Tibial artery (tissue), 4 donors: ENCODE measurements at regions not wholly inside any gene's neighbourhood (a gene's known extent, or its start where the extent isn't known, plus 50 kb on each side); places are given as distances from the start of the nearest gene placed in this dataset.

Experiments
- DNase-seq, 2 donors: peaks; one replicate each; pipeline ENCODE4 v3.0.0-alpha.2; 2019
- H3K27ac ChIP-seq, 2 donors: fragments of 200-600 bp; sonication (generic) in 1 of 2; 1 replicate in 1 of 2; 2 replicates in 1 of 2; pipeline ENCODE4 v1.5.1; 2018 to 2019; ENCODE audit warnings: mild to moderate bottlenecking in 1 of 2
- H3K27me3 ChIP-seq, 2 donors: fragments of 200-600 bp; sonication (generic) in 1 of 2; one replicate each; pipeline versions ENCODE4 v1.5.1 to v1.6.0; 2016 to 2019
- H3K36me3 ChIP-seq, 3 donors: fragments of 200-600 bp; sonication (generic) in 2 of 3; one replicate each; pipeline ENCODE4 v1.5.1; 2016 to 2019; ENCODE audit warnings: mild to moderate bottlenecking in 2 of 3
- H3K4me1 ChIP-seq, 4 donors: fragments of 200-600 bp; sonication (generic) in 2 of 4; 1 replicate in 3 of 4; 2 replicates in 1 of 4; pipeline ENCODE4 v1.5.1; 2016 to 2019
- H3K4me3 ChIP-seq, 2 donors: fragments of 200-600 bp; sonication (generic) in 1 of 2; 1 replicate in 1 of 2; 2 replicates in 1 of 2; pipeline ENCODE4 v1.5.1; 2018 to 2019; ENCODE audit warnings: mild to moderate bottlenecking in 2 of 2
- H3K9me3 ChIP-seq, 3 donors: fragments of 200-600 bp; sonication (generic) in 1 of 3; one replicate each; pipeline ENCODE4 v1.5.1; 2016 to 2019
- intact Hi-C: fragments of 100-400 bp; cut with DNase I; formaldehyde crosslinking; loops from one replicate; pipeline ENCODE4 v1.15.0; 2023; ENCODE audit warnings: low total_unique reads
- TF ChIP-seq, protein P1 (sequence below), 2 experiments: fragments of 200-600 bp in 1 of 2; fragments of 450-650 bp in 1 of 2; IDR thresholded peaks; one replicate each; pipeline ENCODE4 v1.5.1; 2017 to 2019; ENCODE audit warnings: antibody characterized with exemption in 2 of 2, mild to moderate bottlenecking in 1 of 2, moderate library complexity in 1 of 2

DNA sequence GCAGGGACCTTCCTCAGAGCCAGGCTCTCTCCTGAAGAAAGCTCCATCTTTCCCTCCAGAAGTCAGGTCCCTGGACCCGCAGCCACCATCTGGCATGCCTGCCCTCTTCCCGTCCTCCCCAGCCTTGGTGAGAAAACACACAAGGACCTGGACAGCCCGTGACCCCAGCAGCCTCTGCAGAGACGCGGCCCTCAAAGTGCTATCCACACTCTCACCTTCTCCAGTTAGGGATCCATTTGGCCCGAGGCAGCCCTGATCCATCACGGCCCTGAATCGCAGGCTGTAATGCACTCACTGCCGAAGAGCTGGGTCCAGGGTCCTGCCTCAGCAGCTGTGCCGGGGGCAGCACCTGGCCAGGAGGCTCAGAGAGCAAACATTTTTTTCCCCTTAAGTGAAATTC lies 185.1 kb downstream of the OLFM1 start:
- Histone ChIP-seq H3K27ac (no peak overlapping the region), H3K36me3 (no peaks in the 10 kb centered on the region), H3K27me3 (peaks cover 0 to 94% of the 10 kb centered on the region in 2 donors), H3K4me1 (no peaks in the 10 kb centered on the region), H3K9me3 (no peaks in the 10 kb centered on the region), H3K4me3 (no peak overlapping the region)
- intact Hi-C loops = no loop called here
- TF ChIP-seq, protein P1, sequence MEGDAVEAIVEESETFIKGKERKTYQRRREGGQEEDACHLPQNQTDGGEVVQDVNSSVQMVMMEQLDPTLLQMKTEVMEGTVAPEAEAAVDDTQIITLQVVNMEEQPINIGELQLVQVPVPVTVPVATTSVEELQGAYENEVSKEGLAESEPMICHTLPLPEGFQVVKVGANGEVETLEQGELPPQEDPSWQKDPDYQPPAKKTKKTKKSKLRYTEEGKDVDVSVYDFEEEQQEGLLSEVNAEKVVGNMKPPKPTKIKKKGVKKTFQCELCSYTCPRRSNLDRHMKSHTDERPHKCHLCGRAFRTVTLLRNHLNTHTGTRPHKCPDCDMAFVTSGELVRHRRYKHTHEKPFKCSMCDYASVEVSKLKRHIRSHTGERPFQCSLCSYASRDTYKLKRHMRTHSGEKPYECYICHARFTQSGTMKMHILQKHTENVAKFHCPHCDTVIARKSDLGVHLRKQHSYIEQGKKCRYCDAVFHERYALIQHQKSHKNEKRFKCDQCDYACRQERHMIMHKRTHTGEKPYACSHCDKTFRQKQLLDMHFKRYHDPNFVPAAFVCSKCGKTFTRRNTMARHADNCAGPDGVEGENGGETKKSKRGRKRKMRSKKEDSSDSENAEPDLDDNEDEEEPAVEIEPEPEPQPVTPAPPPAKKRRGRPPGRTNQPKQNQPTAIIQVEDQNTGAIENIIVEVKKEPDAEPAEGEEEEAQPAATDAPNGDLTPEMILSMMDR (IDR thresholded peaks at IDR 0.05) = no peak
- no peak for DNase-seq

DNA sequence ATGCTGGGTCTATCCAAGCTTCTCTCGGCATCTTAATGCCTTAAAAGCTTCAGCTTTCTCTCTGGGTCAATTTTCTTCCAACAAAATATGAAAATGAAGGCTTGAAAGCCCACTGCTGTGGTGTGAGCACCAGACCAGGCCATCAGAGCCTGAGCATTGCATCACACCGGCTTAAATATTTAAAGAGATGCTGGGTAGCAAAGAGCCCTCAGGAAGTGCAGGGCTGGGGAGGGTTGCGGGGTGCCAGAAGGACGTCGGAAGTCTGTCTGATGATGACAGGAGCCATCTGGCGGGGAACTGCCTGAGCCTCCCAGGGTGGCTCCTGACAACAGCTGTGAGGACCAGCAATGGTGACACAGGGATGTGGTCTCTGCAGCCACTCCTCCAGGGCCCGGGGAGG lies 185.5 kb downstream of the OLFM1 start:
- peaks cover 0 to 94% of the 10 kb centered on the region in 2 donors for H3K27me3 ChIP-seq
- intact Hi-C loops = no loop called here
- no peak for DNase-seq

DNA sequence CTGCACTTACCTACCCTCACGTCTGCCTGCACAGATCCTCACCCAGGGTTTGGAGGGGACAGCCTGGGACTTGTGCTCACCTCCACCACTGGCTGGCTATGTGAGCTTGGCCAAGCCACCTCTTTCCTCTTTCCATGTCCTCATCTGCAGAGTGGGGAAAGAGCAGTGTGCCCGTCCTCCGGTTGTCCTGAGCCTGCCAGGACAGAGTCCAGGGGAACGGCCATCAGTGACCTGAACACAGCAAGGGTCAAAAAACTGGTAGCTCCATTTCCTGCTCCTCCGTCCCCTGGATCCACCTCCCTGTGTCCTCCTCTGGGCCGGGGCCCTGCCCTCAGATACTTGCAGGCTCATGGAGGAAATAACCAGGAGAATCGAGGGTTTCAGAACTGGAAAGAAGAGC lies 187.7 kb downstream of the OLFM1 start:
- no peak for DNase-seq
- Histone ChIP-seq H3K27ac (no peak overlapping the region), H3K9me3 (no peaks in the 10 kb centered on the region), H3K4me1 (no peaks in the 10 kb centered on the region), H3K4me3 (no peak overlapping the region), H3K36me3 (no peaks in the 10 kb centered on the region), H3K27me3 (peaks cover 0 to 99% of the 10 kb centered on the region in 2 donors)
- intact Hi-C loops = no loop called here
- TF ChIP-seq, protein P1 (IDR thresholded peaks at IDR 0.05) = no peak

More for the DNA sequence above, 185.5 kb downstream of the OLFM1 start:
- TF ChIP-seq, protein P1 (IDR thresholded peaks at IDR 0.05) = no peak
- H3K27ac ChIP-seq = no peak overlapping the region
- H3K36me3 ChIP-seq = no peaks in the 10 kb centered on the region
- no peaks in the 10 kb centered on the region for H3K9me3 ChIP-seq
- H3K4me3 ChIP-seq = no peak overlapping the region
- H3K4me1 ChIP-seq = no peaks in the 10 kb centered on the region

DNA sequence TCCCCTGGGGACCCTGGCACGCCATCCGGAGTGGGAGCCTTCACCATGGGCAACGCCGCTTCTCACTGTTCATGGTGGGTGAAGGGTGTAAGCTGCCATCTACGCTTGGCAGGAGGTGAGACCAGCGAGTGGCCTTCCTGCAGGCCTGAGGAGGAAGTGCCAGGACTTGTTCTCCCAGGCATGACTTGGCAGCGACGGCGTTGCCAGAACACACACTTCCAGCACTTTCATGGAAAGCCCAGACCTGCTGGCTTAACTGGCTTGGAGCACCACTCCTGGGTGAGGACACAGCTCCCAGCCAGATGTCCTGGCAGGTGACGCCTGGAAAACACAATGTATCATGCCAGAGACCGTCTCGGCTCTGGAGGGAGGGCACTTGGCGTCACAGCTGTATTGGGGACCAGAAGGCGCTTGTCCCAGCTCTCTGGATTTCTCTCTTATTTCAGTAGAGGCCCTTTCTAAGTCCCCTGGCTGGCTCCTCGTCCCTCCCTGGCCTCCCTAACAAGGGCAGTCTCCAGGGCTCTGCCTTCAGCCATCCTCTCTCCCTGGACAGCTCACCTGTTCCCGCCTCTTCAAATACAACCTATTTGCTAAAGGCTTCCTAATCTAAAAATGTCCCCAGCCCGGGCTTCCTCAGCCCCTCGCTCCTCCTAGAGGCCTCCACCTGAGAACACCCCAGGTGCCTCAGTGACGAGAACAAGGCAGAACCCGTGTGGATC lies 188.3 kb downstream of the OLFM1 start:
- no peaks in the 10 kb centered on the region for H3K4me1 ChIP-seq
- H3K9me3 ChIP-seq = no peaks in the 10 kb centered on the region
- no peak for DNase-seq
- H3K36me3 ChIP-seq = no peaks in the 10 kb centered on the region
- TF ChIP-seq, protein P1 (IDR thresholded peaks at IDR 0.05) = no peak
- H3K27ac ChIP-seq = no peak overlapping the region
- intact Hi-C loops = no loop called here
- peaks cover 0 to 99% of the 10 kb centered on the region in 2 donors for H3K27me3 ChIP-seq
- H3K4me3 ChIP-seq = no peak overlapping the region

DNA sequence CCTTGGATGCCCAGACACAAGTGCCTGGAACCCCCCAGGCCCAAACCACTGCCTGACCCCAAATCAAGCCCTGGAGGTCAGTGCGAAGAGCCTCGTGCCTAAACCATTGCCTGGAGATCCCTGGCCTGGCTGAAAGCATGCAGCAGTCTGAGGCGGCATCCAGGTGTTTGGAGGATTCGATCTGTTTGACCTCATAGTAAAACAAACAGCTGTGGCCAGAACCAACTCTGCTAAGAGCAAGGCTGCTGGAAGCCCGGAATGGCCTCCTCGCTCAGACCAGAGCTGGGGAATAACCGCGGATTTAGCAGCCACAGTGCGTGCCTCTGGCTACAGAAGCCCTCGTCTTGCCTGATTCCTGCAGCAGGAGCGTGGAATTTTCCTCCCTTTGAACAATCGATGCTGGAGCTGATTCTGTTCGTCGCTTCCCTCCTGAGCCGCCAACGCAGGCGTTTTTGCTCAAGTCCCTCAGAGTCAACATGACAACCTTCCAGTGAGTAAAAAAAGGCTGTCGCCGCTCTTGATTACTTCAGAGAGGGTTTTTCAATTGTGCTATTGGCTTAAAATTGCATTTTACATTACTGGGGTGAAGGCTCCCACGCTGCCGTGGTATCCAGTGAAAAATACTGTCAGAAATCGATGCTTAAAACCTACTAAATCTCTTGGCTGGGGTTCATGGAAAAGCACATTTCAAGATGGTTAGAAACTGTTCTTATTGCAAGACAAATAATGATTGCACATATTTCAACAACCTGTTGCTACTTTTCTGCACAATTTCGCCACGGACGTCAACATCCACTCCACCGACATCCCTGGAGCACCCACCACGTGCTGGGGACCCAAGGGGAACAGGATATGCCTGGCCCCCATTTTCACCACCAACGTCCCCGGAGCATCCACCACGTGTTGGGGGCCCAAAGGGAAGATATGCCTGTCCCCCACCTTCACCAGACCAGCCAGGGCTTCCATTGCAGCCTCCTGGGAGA lies 190.0 kb downstream of the OLFM1 start:
- H3K9me3 ChIP-seq = no peaks in the 10 kb centered on the region
- DNase-seq = no peak
- intact Hi-C loops = no loop called here
- peaks cover 0 to 5% (median 0%) of the 10 kb centered on the region in 4 donors for H3K4me1 ChIP-seq
- TF ChIP-seq, protein P1 (IDR thresholded peaks at IDR 0.05) = no peak
- peaks cover 0 to 99% of the 10 kb centered on the region in 2 donors for H3K27me3 ChIP-seq
- no peaks in the 10 kb centered on the region for H3K36me3 ChIP-seq
- H3K4me3 ChIP-seq = no peak overlapping the region
- H3K27ac ChIP-seq = no peak overlapping the region
